ENCODE measurements at regions not wholly inside any gene's neighbourhood (a gene's known extent, or its start where the extent isn't known, plus 50 kb on each side); places are given as distances from the start of the nearest gene placed in this dataset.

DNA sequence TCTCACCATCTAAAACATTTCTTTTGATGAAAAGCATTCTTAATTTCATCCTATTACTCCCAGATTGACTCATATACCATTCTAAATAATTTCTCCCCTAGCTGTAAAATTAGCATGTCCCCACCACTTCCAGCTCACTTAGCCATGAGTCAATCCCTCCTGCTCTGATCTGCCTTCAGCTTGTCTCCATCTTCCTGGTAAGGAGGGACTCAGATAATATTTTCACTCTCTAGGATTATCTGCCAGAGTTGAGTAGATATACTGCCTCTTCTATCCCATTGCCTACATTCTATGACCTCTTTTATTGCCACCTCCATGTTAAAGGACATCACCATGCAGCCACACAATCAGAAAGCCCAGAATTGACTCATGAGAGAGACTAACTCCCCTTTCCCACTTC, 348.8 kb upstream of the POU3F2 start (continued):
- TF ChIP-seq, protein P1, sequence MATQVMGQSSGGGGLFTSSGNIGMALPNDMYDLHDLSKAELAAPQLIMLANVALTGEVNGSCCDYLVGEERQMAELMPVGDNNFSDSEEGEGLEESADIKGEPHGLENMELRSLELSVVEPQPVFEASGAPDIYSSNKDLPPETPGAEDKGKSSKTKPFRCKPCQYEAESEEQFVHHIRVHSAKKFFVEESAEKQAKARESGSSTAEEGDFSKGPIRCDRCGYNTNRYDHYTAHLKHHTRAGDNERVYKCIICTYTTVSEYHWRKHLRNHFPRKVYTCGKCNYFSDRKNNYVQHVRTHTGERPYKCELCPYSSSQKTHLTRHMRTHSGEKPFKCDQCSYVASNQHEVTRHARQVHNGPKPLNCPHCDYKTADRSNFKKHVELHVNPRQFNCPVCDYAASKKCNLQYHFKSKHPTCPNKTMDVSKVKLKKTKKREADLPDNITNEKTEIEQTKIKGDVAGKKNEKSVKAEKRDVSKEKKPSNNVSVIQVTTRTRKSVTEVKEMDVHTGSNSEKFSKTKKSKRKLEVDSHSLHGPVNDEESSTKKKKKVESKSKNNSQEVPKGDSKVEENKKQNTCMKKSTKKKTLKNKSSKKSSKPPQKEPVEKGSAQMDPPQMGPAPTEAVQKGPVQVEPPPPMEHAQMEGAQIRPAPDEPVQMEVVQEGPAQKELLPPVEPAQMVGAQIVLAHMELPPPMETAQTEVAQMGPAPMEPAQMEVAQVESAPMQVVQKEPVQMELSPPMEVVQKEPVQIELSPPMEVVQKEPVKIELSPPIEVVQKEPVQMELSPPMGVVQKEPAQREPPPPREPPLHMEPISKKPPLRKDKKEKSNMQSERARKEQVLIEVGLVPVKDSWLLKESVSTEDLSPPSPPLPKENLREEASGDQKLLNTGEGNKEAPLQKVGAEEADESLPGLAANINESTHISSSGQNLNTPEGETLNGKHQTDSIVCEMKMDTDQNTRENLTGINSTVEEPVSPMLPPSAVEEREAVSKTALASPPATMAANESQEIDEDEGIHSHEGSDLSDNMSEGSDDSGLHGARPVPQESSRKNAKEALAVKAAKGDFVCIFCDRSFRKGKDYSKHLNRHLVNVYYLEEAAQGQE (IDR thresholded peaks at IDR 0.05; ENCODE audit: low read depth, low read length) = no peak
- no peak for TF ChIP-seq GABPA (IDR thresholded peaks at IDR 0.05; ENCODE audit: low read depth)
- TF ChIP-seq TEAD4 (IDR thresholded peaks at IDR 0.05; ENCODE audit: borderline replicate concordance, insufficient read depth) = no peak
- TF ChIP-seq FOXJ3 (CRISPR knock-in tag; IDR thresholded peaks at IDR 0.05) = no peak
- TF ChIP-seq, protein P2, sequence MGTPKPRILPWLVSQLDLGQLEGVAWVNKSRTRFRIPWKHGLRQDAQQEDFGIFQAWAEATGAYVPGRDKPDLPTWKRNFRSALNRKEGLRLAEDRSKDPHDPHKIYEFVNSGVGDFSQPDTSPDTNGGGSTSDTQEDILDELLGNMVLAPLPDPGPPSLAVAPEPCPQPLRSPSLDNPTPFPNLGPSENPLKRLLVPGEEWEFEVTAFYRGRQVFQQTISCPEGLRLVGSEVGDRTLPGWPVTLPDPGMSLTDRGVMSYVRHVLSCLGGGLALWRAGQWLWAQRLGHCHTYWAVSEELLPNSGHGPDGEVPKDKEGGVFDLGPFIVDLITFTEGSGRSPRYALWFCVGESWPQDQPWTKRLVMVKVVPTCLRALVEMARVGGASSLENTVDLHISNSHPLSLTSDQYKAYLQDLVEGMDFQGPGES (IDR thresholded peaks at IDR 0.05; ENCODE audit: low read depth, low read length) = no peak
- TF ChIP-seq RXRA (IDR thresholded peaks at IDR 0.05; ENCODE audit: borderline replicate concordance, low read depth) = no peak
- TF ChIP-seq FOSL2 (IDR thresholded peaks at IDR 0.05; ENCODE audit: borderline replicate concordance, low read depth) = no peak
- TF ChIP-seq, protein P3, sequence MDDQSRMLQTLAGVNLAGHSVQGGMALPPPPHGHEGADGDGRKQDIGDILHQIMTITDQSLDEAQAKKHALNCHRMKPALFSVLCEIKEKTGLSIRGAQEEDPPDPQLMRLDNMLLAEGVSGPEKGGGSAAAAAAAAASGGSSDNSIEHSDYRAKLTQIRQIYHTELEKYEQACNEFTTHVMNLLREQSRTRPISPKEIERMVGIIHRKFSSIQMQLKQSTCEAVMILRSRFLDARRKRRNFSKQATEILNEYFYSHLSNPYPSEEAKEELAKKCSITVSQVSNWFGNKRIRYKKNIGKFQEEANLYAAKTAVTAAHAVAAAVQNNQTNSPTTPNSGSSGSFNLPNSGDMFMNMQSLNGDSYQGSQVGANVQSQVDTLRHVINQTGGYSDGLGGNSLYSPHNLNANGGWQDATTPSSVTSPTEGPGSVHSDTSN (IDR thresholded peaks at IDR 0.05) = no peak

DNA sequence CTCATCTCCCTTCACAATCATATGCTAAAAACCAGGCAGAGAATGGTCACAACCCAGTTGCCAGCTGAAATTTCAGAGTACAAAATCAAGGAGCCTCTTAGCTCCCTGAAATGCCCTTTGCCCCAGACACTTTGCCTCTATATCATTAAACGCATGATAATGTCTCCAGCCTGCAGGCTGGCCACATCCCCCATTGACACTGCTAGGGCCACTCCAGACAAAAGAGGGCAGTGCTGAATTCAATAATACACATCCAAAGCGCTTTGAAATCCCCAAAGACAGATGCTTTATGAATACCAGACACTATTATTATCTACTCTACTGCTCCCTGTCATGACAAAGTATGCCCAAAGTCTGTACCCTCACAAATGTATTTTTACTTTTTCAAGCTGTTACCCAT, 348.3 kb upstream of the POU3F2 start:
- H3K36me3 ChIP-seq (replicated peaks in 1 of 2; ENCODE audit: control insufficient read depth in 1 of 2, insufficient read depth in 2 of 2, low read length in 1 of 2) = no peaks in the 10 kb centered on the region
- no peak overlapping the region for H2AFZ ChIP-seq (ENCODE audit: low read depth)
- no peak overlapping the region for H3K4me2 ChIP-seq
- peaks cover 0 to 2% of the 10 kb centered on the region in 2 experiments; a peak in 2 of 4 replicates for H3K4me1 ChIP-seq (ENCODE audit: control insufficient read depth in 1 of 2, insufficient read depth in 2 of 2, low read depth in 1 of 2, low read length in 1 of 2)
- no peaks in the 10 kb centered on the region for H3K79me2 ChIP-seq (ENCODE audit: insufficient read depth)
- no peak overlapping the region for H3K27ac ChIP-seq (ENCODE audit: low read depth in 2 of 2, low read length in 1 of 2)
- no peak for TF ChIP-seq MEF2A (IDR thresholded peaks at IDR 0.05; ENCODE audit: borderline replicate concordance, low read depth)
- TF ChIP-seq RAD21 (IDR thresholded peaks at IDR 0.05; ENCODE audit: low read length) = peak; percentile 49
- H4K20me1 ChIP-seq (ENCODE audit: insufficient read depth) = no peaks in the 10 kb centered on the region
- no peaks in the 10 kb centered on the region for H3K9me3 ChIP-seq
- no peak overlapping the region for H3K9ac ChIP-seq
- POLR2A ChIA-PET = no interaction called here
- H3F3A ChIP-seq (replicated peaks; ENCODE audit: insufficient read depth) = no peaks in the 10 kb centered on the region
- CTCF ChIA-PET = interaction anchor here (1.0 kb wide), 1 partner anchor 359 kb away, joined by 3 read pairs; no protein-coding TSS in a partner anchor
- H3K4me3 ChIP-seq (ENCODE audit: low read depth in 2 of 2, low read length in 1 of 2) = no peak overlapping the region
- H3K27me3 ChIP-seq (ENCODE audit: insufficient read depth) = no peaks in the 10 kb centered on the region
- no peaks in the 10 kb centered on the region for H3K9me2 ChIP-seq
- DNase-seq = peak; percentile 3
- WGBS (ENCODE audit: low lambda C conversion rate) = 22% methylated on average over 2 of the region's 2 CpGs
